ENCODE measurements at regions not wholly inside any gene's neighbourhood (a gene's known extent, or its start where the extent isn't known, plus 50 kb on each side); places are given as distances from the start of the nearest gene placed in this dataset.

- H3K4me1 Mint-ChIP-seq (ENCODE audit: low read depth): no peaks in the 10 kb centered on the region
- no peak overlapping the region for H3K4me3 Mint-ChIP-seq (ENCODE audit: unreplicated experiment)
- DNase-seq (ENCODE audit: low spot score): no peak
- no peak for TF ChIP-seq CTCF (IDR thresholded peaks at IDR 0.05)
- H3K27me3 Mint-ChIP-seq (ENCODE audit: low read depth): peaks cover 2% of the 10 kb centered on the region
- no peaks in the 10 kb centered on the region for H3K9me3 Mint-ChIP-seq (ENCODE audit: low read depth)
- no peaks in the 10 kb centered on the region for H3K36me3 Mint-ChIP-seq (ENCODE audit: low read depth)
- H3K27ac Mint-ChIP-seq (ENCODE audit: unreplicated experiment): no peak overlapping the region
Observed at GRCh38 chr5:74459984-74460383, 180.5 kb downstream of the ENC1 start.

GRCh38 chr5:74457876-74458275 lies 182.7 kb downstream of the ENC1 start:
- Mint-ChIP-seq H3K36me3 (ENCODE audit: low read depth) (no peaks in the 10 kb centered on the region), H3K4me3 (ENCODE audit: unreplicated experiment) (no peak overlapping the region), H3K27me3 (ENCODE audit: low read depth) (peaks cover 2% of the 10 kb centered on the region), H3K4me1 (ENCODE audit: low read depth) (peaks cover 6% of the 10 kb centered on the region), H3K27ac (ENCODE audit: unreplicated experiment) (no peak overlapping the region), H3K9me3 (ENCODE audit: low read depth) (no peaks in the 10 kb centered on the region)
- no peak for TF ChIP-seq CTCF (IDR thresholded peaks at IDR 0.05)
- no peak for DNase-seq (ENCODE audit: low spot score)

- no peak for DNase-seq (ENCODE audit: low spot score)
- TF ChIP-seq CTCF (IDR thresholded peaks at IDR 0.05): no peak
- Mint-ChIP-seq H3K4me1 (ENCODE audit: low read depth) (peaks cover 10% of the 10 kb centered on the region), H3K27ac (ENCODE audit: unreplicated experiment) (no peak overlapping the region), H3K4me3 (ENCODE audit: unreplicated experiment) (no peak overlapping the region), H3K27me3 (ENCODE audit: low read depth) (no peaks in the 10 kb centered on the region), H3K9me3 (ENCODE audit: low read depth) (no peaks in the 10 kb centered on the region), H3K36me3 (ENCODE audit: low read depth) (no peaks in the 10 kb centered on the region)
Observed at GRCh38 chr5:74454263-74455030, 186.1 kb downstream of the ENC1 start.

- DNase-seq (ENCODE audit: low spot score): no peak
- Mint-ChIP-seq H3K27me3 (ENCODE audit: low read depth) (no peaks in the 10 kb centered on the region), H3K4me1 (ENCODE audit: low read depth) (peaks cover 10% of the 10 kb centered on the region), H3K4me3 (ENCODE audit: unreplicated experiment) (no peak overlapping the region), H3K36me3 (ENCODE audit: low read depth) (no peaks in the 10 kb centered on the region), H3K9me3 (ENCODE audit: low read depth) (no peaks in the 10 kb centered on the region), H3K27ac (ENCODE audit: unreplicated experiment) (no peak overlapping the region)
- no peak for TF ChIP-seq CTCF (IDR thresholded peaks at IDR 0.05)
Observed at GRCh38 chr5:74452856-74453255, 187.7 kb downstream of the ENC1 start.

DNA sequence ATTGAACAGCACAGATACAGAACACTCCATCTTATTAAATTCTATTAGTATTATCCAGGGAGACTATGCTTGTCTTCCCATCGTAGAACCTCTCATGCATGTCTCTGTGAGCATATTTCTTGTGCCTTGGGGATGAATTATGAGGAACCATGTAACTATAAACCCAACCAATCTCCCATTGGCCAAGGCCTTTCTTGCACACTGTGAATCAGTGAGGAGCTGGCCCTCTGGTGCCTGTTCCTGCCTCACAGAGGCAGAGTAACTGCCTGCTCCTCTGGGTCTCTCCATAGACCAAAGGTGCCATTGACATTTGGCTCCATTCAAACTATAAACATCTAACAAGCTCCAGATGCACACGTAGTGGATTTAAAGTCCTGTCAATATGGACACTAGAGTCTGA lies 190.4 kb downstream of the ENC1 start:
- no peak for TF ChIP-seq CTCF (IDR thresholded peaks at IDR 0.05)
- H3K4me1 Mint-ChIP-seq (ENCODE audit: low read depth): peaks cover 22% of the 10 kb centered on the region

More for the DNA sequence above, 190.4 kb downstream of the ENC1 start:
- Mint-ChIP-seq H3K9me3 (ENCODE audit: low read depth) (no peaks in the 10 kb centered on the region), H3K4me3 (ENCODE audit: unreplicated experiment) (no peak overlapping the region), H3K27ac (ENCODE audit: unreplicated experiment) (no peak overlapping the region), H3K36me3 (ENCODE audit: low read depth) (no peaks in the 10 kb centered on the region), H3K27me3 (ENCODE audit: low read depth) (no peaks in the 10 kb centered on the region)
- DNase-seq (ENCODE audit: low spot score): no peak
